ENCODE measurements at regions not wholly inside any gene's neighbourhood (a gene's known extent, or its start where the extent isn't known, plus 50 kb on each side); places are given as distances from the start of the nearest gene placed in this dataset.

GRCh38 chr5:2130361-2130760, 247.6 kb upstream of the IRX4 start:
- TF ChIP-seq POLR2A (IDR thresholded peaks at IDR 0.05; ENCODE audit: control extremely low read depth in 1 of 2, low read depth in 2 of 2, low read length in 2 of 2) (no peak), CTCF (IDR thresholded peaks at IDR 0.05; ENCODE audit: control extremely low read depth in 1 of 3, insufficient read depth in 1 of 3, low read depth in 1 of 3, low read length in 3 of 3) (no peak), TAF1 (IDR thresholded peaks at IDR 0.05; ENCODE audit: low read depth, low read length) (no peak), KDM4A (IDR thresholded peaks at IDR 0.05; ENCODE audit: low read depth, low read length, severe bottlenecking) (no peak), POLR2AphosphoS5 (IDR thresholded peaks at IDR 0.05; ENCODE audit: low read depth, low read length) (no peak), ZNF274 (IDR thresholded peaks at IDR 0.05; ENCODE audit: borderline replicate concordance, extremely low read depth, low read length) (no peak), RFX5 (IDR thresholded peaks at IDR 0.05; ENCODE audit: borderline replicate concordance, low read depth, low read length) (no peak), GABPA (IDR thresholded peaks at IDR 0.05; ENCODE audit: borderline replicate concordance, insufficient read depth, low read length) (no peak), SIN3A (conservative IDR thresholded peaks at IDR 0.05 in 1 of 2, IDR thresholded peaks at IDR 0.05 in 1 of 2; ENCODE audit: low read depth in 1 of 2, low read length in 2 of 2) (no peak), RAD21 (IDR thresholded peaks at IDR 0.05 in 1 of 2, conservative IDR thresholded peaks at IDR 0.05 in 1 of 2; ENCODE audit: low read depth in 2 of 2, low read length in 2 of 2) (no peak), CEBPB (IDR thresholded peaks at IDR 0.05; ENCODE audit: low read depth, low read length) (no peak)

Data from H1 (cell line).